AG04450 (cell line): ENCODE measurements at regions not wholly inside any gene's neighbourhood (a gene's known extent, or its start where the extent isn't known, plus 50 kb on each side); places are given as distances from the start of the nearest gene placed in this dataset.
"Not testable (repeated sequence)": the region's sequence is repeated elsewhere in the genome, so short reads cannot be mapped to it uniquely, and the experiment has no call there.

Source experiments
- CTCF ChIA-PET: fragments of 300-600, 350-600 bp; formaldehyde crosslinking; extraction: SDS; loops from one replicate; lab custom pipeline; 2022; ENCODE audit warnings: antibody characterized with exemption, inconsistent platforms; lab: Charles Lee
- POLR2A ChIA-PET: fragments of 350-600 bp; formaldehyde crosslinking; extraction: SDS; loops from one replicate; lab custom pipeline; 2021; ENCODE audit warnings: antibody characterized with exemption, inconsistent platforms; lab: Yijun Ruan, JAX
- DNase-seq: peaks from one replicate; pipeline ENCODE4 v3.0.0-alpha.2; 2011; ENCODE audit warnings: low read depth, low spot score
- H3K27ac ChIP-seq: one replicate; pipeline ENCODE4 v1.5.1; 2012; ENCODE audit warnings: low read depth, low read length, control low read depth
- H3K27me3 ChIP-seq: one replicate; pipeline ENCODE4 v1.6.0; 2012; ENCODE audit warnings: low read length; ENCODE audit not compliant: control insufficient read depth, insufficient read depth
- H3K4me3 ChIP-seq: 2 replicates; pipeline ENCODE4 v1.5.1; 2011; ENCODE audit warnings: mild to moderate bottlenecking, low read depth, low read length, control low read depth
- H3K9me3 ChIP-seq: 2 replicates; pipeline ENCODE4 v1.5.1; 2012; ENCODE audit warnings: low read length; ENCODE audit not compliant: control insufficient read depth, insufficient read depth
- CTCF ChIP-seq: IDR thresholded peaks from 2 replicates; pipeline ENCODE4 v1.5.1; 2011; ENCODE audit warnings: low read depth, low read length, control low read depth, inconsistent platforms

- POLR2A ChIA-PET: no interaction called here
- DNase-seq: no peak
- CTCF ChIA-PET: no interaction called here
- Histone ChIP-seq H3K4me3 (no peak overlapping the region), H3K9me3 (no peaks in the 10 kb centered on the region), H3K27me3 (no peaks in the 10 kb centered on the region), H3K27ac (no peak overlapping the region)
- TF ChIP-seq CTCF: no peak
Measured at GRCh38 chr7:112957901-112958300, 128.7 kb downstream of the GPR85 start.

- H3K9me3 ChIP-seq, H3K27ac ChIP-seq, CTCF ChIA-PET, POLR2A ChIA-PET, H3K27me3 ChIP-seq, H3K4me3 ChIP-seq, DNase-seq: not testable (repeated sequence)
Measured at GRCh38 chr7:112953031-112953430, 133.6 kb downstream of the GPR85 start.

- no peak for TF ChIP-seq CTCF
- no peak overlapping the region for H3K27ac ChIP-seq
- ChIA-PET POLR2A (no interaction called here), CTCF (interaction anchor here (1.5 kb wide), 1 partner anchor 401 kb away, joined by 3 read pairs; no protein-coding TSS in a partner anchor)
- no peaks in the 10 kb centered on the region for H3K9me3 ChIP-seq
- no peak for DNase-seq
- H3K27me3 ChIP-seq: no peaks in the 10 kb centered on the region
- H3K4me3 ChIP-seq: no peak overlapping the region
Measured at GRCh38 chr7:112951070-112951469, 135.6 kb downstream of the GPR85 start.

GRCh38 chr7:112949682-112950081 lies 136.9 kb downstream of the GPR85 start:
- POLR2A ChIA-PET, H3K27ac ChIP-seq, H3K27me3 ChIP-seq, H3K4me3 ChIP-seq, CTCF ChIA-PET, H3K9me3 ChIP-seq, DNase-seq: not testable (repeated sequence)

GRCh38 chr7:112946350-112946749 lies 140.3 kb downstream of the GPR85 start:
- ChIA-PET POLR2A (no interaction called here), CTCF (no interaction called here)
- no peak for DNase-seq
- TF ChIP-seq CTCF: no peak
- Histone ChIP-seq H3K27me3 (no peaks in the 10 kb centered on the region), H3K4me3 (no peak overlapping the region), H3K9me3 (no peaks in the 10 kb centered on the region), H3K27ac (no peak overlapping the region)

GRCh38 chr7:112945046-112945445 lies 141.6 kb downstream of the GPR85 start:
- no peak for TF ChIP-seq CTCF
- no peak overlapping the region for H3K27ac ChIP-seq
- CTCF ChIA-PET: no interaction called here
- H3K27me3 ChIP-seq: no peaks in the 10 kb centered on the region
- H3K4me3 ChIP-seq: no peak overlapping the region
- POLR2A ChIA-PET: no interaction called here
- no peak for DNase-seq
- H3K9me3 ChIP-seq: no peaks in the 10 kb centered on the region
